Adrenal gland (tissue), 9 donors: ENCODE measurements at regions not wholly inside any gene's neighbourhood (a gene's known extent, or its start where the extent isn't known, plus 50 kb on each side); places are given as distances from the start of the nearest gene placed in this dataset.

ENCODE experiments used
- DNase-seq, 7 donors: peaks; one replicate each; pipeline ENCODE4 v3.0.0-alpha.2; 2019 to 2020
- H3K27ac ChIP-seq, 5 donors: fragments of 200-600 bp; sonication (generic) in 4 of 5; 1 replicate in 3 of 5; 2 replicates in 2 of 5; pipeline versions ENCODE4 v1.5.1 to v1.8.0; 2016 to 2020; ENCODE audit warnings: mild to moderate bottlenecking in 1 of 5
- H3K27me3 ChIP-seq: fragments of 200-600 bp; 2 replicates; pipeline ENCODE4 v1.8.0; 2021
- H3K36me3 ChIP-seq, 2 donors: fragments of 200-600 bp; replicated peaks in 1 of 2; 1 replicate in 1 of 2; 2 replicates in 1 of 2; pipeline versions ENCODE4 v1.5.1 to v1.8.0; 2018 to 2022
- H3K4me1 ChIP-seq, 2 donors: fragments of 200-600 bp; replicated peaks in 1 of 2; 1 replicate in 1 of 2; 2 replicates in 1 of 2; pipeline versions ENCODE4 v1.5.1 to v1.8.0; 2018 to 2021
- H3K4me3 ChIP-seq, 4 donors: fragments of 200-600 bp; sonication (generic) in 3 of 4; one replicate each; pipeline ENCODE4 v1.5.1; 2016 to 2018
- H3K9me3 ChIP-seq, 3 donors: fragments of 200-600 bp; sonication (generic) in 1 of 3; replicated peaks in 1 of 3; 1 replicate in 2 of 3; 2 replicates in 1 of 3; pipeline versions ENCODE4 v1.5.1 to v1.8.0; 2016 to 2021
- POLR2A ChIP-seq, 2 donors: fragments of 450-650 bp; IDR thresholded peaks; one replicate each; pipeline ENCODE4 v1.6.1; 2017; ENCODE audit warnings: antibody characterized with exemption in 2 of 2, mild to moderate bottlenecking in 2 of 2, moderate library complexity in 1 of 2
- WGBS, 4 donors: extraction: QIAGEN DNeasy Blood & Tissue Kit in 2 of 4; methylation state at CpG; one replicate each; pipeline versions ENCODE4 v1.1.5 to v1.1.7; 2013 to 2017; 5-methylcytosine and 5-hydroxymethylcytosine counted together
- intact Hi-C, 2 donors: fragments of 100-400 bp; cut with DNase I; formaldehyde crosslinking; loops; one replicate each; pipeline versions ENCODE4 v1.14.1 to v1.15.0; 2022 to 2023
- TF ChIP-seq, protein P1 (sequence below), 6 experiments: fragments of 450-650 bp in 4 of 6; fragments of 200-600 bp in 2 of 6; sonication (generic) in 1 of 6; IDR thresholded peaks; 1 replicate in 5 of 6; 2 replicates in 1 of 6; pipeline versions ENCODE4 v1.5.1 to v1.8.0; 2016 to 2021; ENCODE audit warnings: antibody characterized with exemption in 6 of 6, mild to moderate bottlenecking in 2 of 6, moderate library complexity in 1 of 6
- donor health status: healthy with polysubstance abuse.
- donor health status: Bipolar disorder and iron deficiency.
- donor health status: DM: yes; HTN: yes; CAD: no.
- donor health status: DM: no; HTN: no; CAD: no.
- donor health status: DM: no; HTN: no; CAD: no.

DNA sequence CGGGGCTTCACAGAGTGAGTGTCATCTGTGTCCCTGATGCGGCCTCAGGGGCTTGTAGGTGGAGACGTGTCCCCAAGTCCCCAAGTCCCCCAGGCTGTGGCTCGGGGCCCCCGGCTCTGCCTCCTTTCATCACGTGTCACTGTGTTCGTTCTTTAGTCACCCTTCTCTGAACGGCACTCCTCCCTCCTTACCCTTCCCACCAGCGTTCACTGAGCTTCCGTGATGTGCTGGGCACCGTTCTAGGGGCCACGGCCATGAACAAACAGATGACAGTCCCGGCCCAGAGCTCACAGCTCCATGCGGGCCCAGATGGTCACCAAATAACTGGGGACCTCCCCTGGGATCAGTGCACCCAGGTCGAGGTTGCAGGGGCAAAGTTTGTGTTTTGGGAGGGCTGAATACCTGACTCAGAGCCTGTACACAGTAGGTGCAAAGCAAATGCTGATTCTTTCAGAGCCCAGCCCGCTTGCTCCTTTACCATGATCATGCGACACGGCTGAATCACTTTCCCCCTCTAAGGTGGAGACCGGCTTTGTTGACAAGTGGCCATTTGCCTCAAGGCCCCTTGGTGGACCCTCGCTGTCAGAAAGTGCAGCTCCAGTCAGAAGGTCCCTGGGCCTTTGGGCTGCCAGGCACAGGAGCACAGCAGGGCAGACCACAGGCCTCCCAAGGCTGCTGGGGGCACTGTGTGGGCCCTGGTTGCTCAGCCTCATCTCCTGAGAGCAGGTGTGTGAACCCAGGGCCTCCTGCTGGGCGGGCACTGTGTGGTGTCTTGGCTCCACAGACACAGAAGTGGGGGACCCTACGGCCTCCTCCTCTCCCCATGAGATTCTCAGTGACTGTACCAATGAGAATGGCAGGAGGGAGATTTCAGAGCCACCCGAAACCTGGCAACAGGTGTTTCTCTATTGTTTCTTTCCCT is 592.5 kb downstream of the PTPRU start:
- 70 to 81% (median 77%) methylated on average over 16 to 23 of the region's 23 CpGs for WGBS, 4 donors
- no peak overlapping the region for H3K4me3 ChIP-seq
- DNase-seq = no peak
- TF ChIP-seq, protein P1, sequence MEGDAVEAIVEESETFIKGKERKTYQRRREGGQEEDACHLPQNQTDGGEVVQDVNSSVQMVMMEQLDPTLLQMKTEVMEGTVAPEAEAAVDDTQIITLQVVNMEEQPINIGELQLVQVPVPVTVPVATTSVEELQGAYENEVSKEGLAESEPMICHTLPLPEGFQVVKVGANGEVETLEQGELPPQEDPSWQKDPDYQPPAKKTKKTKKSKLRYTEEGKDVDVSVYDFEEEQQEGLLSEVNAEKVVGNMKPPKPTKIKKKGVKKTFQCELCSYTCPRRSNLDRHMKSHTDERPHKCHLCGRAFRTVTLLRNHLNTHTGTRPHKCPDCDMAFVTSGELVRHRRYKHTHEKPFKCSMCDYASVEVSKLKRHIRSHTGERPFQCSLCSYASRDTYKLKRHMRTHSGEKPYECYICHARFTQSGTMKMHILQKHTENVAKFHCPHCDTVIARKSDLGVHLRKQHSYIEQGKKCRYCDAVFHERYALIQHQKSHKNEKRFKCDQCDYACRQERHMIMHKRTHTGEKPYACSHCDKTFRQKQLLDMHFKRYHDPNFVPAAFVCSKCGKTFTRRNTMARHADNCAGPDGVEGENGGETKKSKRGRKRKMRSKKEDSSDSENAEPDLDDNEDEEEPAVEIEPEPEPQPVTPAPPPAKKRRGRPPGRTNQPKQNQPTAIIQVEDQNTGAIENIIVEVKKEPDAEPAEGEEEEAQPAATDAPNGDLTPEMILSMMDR (IDR thresholded peaks at IDR 0.05) = no peak
- TF ChIP-seq POLR2A (IDR thresholded peaks at IDR 0.05) = no peak
- no peaks in the 10 kb centered on the region for H3K4me1 ChIP-seq
- H3K36me3 ChIP-seq = no peaks in the 10 kb centered on the region
- no peaks in the 10 kb centered on the region for H3K9me3 ChIP-seq
- H3K27ac ChIP-seq = no peak overlapping the region
- peaks cover 16% of the 10 kb centered on the region for H3K27me3 ChIP-seq
- intact Hi-C loops = no loop called here

DNA sequence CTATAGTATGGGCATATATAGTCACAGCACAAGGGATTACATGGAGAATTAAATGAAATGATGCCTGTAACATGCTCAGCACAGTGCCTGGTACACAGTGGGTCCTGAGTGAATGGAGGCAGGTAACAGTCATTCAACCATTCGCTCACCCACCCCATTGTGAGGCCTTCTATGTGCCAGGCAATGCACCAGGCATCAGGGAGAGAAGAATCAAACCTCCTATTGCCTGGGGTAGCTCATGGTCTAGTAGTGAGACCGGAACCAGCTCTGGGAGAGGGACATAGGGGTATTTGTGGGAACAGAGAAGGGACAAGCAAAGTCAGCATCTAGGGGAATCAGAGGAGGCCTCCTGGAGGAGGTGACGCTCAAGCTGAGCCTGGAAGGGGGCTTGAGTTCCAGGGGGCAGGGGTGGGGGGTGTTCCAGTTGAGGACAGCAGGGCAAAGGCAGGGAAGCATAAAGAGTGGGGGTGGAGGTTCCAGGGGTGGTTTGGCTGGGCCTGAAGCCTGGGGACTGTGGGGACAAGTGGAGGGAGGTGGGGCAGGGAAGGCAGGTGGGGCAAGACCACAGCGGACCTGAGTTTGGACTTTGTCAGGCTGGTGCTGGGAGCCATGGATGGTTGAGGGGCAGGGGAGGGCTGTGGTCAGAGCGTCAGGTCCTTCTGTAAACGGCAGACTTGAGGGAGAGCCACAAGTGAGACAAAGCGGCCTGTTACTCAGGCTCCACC is 591.6 kb downstream of the PTPRU start:
- Histone ChIP-seq H3K4me3 (no peak overlapping the region), H3K9me3 (no peaks in the 10 kb centered on the region), H3K4me1 (no peaks in the 10 kb centered on the region), H3K27me3 (peaks cover 19% of the 10 kb centered on the region), H3K27ac (no peak overlapping the region), H3K36me3 (no peaks in the 10 kb centered on the region)
- intact Hi-C loops = no loop called here
- 65 to 80% (median 75%) methylated on average over 7 of the region's 7 CpGs for WGBS, 4 donors
- TF ChIP-seq POLR2A (IDR thresholded peaks at IDR 0.05) = no peak
- TF ChIP-seq, protein P1 (IDR thresholded peaks at IDR 0.05) = no peak
- no peak for DNase-seq

DNA sequence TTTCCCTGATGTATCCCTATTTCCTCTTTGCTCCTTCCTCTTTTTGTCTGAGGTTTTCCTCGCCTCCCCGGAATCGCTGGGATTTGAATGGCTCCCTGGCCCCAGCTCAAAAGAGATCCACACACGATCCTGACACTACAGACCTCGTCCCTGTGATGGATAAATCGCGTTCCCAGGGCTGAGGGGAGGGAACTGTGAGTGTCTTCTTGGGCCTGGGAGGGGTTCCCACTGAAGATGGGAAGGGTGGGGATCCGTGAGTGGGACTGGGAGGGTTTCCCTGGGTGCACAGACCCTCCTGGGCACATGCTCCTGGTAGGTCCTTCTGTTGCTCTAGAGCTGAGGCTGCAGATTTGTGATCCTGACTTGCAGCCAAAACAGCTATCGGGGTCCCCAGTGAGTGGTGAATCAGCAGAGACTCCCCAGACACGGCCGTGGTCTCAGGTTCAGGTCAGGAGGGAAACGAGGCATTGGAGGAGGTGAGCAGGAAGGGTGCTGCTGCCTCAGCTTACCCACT is 591.0 kb downstream of the PTPRU start:
- TF ChIP-seq POLR2A (IDR thresholded peaks at IDR 0.05) = no peak
- TF ChIP-seq, protein P1 (IDR thresholded peaks at IDR 0.05) = no peak
- H3K36me3 ChIP-seq = no peaks in the 10 kb centered on the region
- H3K9me3 ChIP-seq = no peaks in the 10 kb centered on the region
- H3K27ac ChIP-seq = no peak overlapping the region
- whole genome bisulfite sequencing, 4 donors = 46 to 75% (median 61%) methylated on average over 11 to 12 of the region's 12 CpGs
- H3K27me3 ChIP-seq = peaks cover 19% of the 10 kb centered on the region
- no peak for DNase-seq
- no peak overlapping the region for H3K4me3 ChIP-seq
- no peaks in the 10 kb centered on the region for H3K4me1 ChIP-seq
- intact Hi-C loops = no loop called here

DNA sequence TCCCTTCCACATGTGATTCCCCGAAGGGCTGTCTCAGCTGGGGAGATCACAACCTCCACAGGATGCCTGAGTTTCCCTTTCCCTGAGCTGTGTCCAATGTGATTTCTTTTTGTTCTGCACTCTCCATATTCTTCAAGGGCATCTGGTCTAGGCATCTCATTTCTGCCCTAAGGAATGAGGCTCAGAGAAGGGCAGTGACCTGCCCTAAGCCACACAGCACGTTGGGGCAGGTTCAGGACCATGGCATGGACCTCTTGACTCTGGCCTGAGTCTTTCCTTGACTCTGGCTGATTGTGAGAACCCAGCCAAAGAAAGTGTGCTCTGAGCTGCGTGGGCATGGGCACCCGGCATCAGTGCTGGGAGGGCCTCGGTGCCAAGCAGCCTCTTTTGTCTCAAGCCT is 590.3 kb downstream of the PTPRU start:
- H3K27ac ChIP-seq = no peak overlapping the region
- no peak overlapping the region for H3K4me3 ChIP-seq
- no peak for DNase-seq
- intact Hi-C loops = no loop called here
- H3K36me3 ChIP-seq = no peaks in the 10 kb centered on the region
- whole genome bisulfite sequencing, 4 donors = 66 to 76% (median 74%) methylated on average over 5 of the region's 5 CpGs
- H3K27me3 ChIP-seq = peaks cover 19% of the 10 kb centered on the region
- no peaks in the 10 kb centered on the region for H3K4me1 ChIP-seq
- no peak for TF ChIP-seq POLR2A (IDR thresholded peaks at IDR 0.05)
- TF ChIP-seq, protein P1 (IDR thresholded peaks at IDR 0.05) = no peak
- H3K9me3 ChIP-seq = no peaks in the 10 kb centered on the region
